HL-60 (cell line): ENCODE measurements at regions not wholly inside any gene's neighbourhood (a gene's known extent, or its start where the extent isn't known, plus 50 kb on each side); places are given as distances from the start of the nearest gene placed in this dataset.

Experiments
- GABPA ChIP-seq: IDR thresholded peaks from 2 replicates; pipeline ENCODE4 v1.6.1; 2012; ENCODE audit warnings: low read depth
- POLR2AphosphoS5 ChIP-seq: IDR thresholded peaks from 2 replicates; pipeline ENCODE4 v1.6.1; 2012; ENCODE audit warnings: low read depth
- TF ChIP-seq, protein P1 (sequence below): IDR thresholded peaks from one replicate; pipeline ENCODE4 v1.5.1; 2011; ENCODE audit warnings: low read length, control low read depth, inconsistent platforms; ENCODE audit not compliant: insufficient read depth

GRCh38 chr11:115981814-115982471, 477.7 kb upstream of the CADM1 start:
- TF ChIP-seq POLR2AphosphoS5 (no peak), GABPA (no peak)
- TF ChIP-seq, protein P1, sequence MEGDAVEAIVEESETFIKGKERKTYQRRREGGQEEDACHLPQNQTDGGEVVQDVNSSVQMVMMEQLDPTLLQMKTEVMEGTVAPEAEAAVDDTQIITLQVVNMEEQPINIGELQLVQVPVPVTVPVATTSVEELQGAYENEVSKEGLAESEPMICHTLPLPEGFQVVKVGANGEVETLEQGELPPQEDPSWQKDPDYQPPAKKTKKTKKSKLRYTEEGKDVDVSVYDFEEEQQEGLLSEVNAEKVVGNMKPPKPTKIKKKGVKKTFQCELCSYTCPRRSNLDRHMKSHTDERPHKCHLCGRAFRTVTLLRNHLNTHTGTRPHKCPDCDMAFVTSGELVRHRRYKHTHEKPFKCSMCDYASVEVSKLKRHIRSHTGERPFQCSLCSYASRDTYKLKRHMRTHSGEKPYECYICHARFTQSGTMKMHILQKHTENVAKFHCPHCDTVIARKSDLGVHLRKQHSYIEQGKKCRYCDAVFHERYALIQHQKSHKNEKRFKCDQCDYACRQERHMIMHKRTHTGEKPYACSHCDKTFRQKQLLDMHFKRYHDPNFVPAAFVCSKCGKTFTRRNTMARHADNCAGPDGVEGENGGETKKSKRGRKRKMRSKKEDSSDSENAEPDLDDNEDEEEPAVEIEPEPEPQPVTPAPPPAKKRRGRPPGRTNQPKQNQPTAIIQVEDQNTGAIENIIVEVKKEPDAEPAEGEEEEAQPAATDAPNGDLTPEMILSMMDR, result no peak
